Mucosa of stomach (tissue), 1 donor: ENCODE measurements at regions not wholly inside any gene's neighbourhood (a gene's known extent, or its start where the extent isn't known, plus 50 kb on each side); places are given as distances from the start of the nearest gene placed in this dataset.

Experiments
- H3K27me3 ChIP-seq: one replicate; pipeline ENCODE4 v1.7.0; 2013; ENCODE audit warnings: mild to moderate bottlenecking, low read length; ENCODE audit not compliant: control insufficient read depth, insufficient read depth
- H3K36me3 ChIP-seq: one replicate; pipeline ENCODE4 v1.7.0; 2013; ENCODE audit warnings: low read length; ENCODE audit not compliant: control insufficient read depth, insufficient read depth
- H3K4me1 ChIP-seq: one replicate; pipeline ENCODE4 v1.7.0; 2013; ENCODE audit warnings: mild to moderate bottlenecking, low read length; ENCODE audit not compliant: control insufficient read depth, insufficient read depth
- H3K4me3 ChIP-seq: one replicate; pipeline ENCODE4 v1.7.0; 2013; ENCODE audit warnings: low read length
- H3K9ac ChIP-seq: one replicate; pipeline ENCODE4 v1.7.0; 2013; ENCODE audit warnings: mild to moderate bottlenecking, low read length, moderate library complexity
- H3K9me3 ChIP-seq: one replicate; pipeline ENCODE4 v1.7.0; 2013; ENCODE audit warnings: mild to moderate bottlenecking, low read length, moderate library complexity; ENCODE audit not compliant: control insufficient read depth
- donor health status: Pancreatic carcinoma.

DNA sequence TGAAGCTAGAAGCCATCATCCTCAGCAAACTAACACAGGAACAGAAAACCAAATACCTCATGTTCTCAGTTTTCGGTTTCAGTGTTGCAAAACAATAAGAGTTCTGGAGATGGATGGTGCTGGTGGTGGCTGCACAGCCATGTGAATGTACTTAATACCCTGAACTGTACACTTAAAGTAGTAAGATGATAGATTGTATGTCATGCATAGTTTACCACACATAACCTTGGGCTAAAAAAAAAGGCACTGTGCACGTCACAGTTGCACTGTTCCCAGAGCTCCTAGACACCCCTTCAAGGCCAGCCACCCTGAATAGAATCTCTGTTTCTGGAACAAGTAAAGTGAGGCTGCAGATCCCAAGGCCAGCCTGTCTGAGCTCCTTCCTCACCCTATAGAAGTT is 243.3 kb upstream of the IGF1R start:
- Histone ChIP-seq H3K4me1 (no peaks in the 10 kb centered on the region), H3K27me3 (no peaks in the 10 kb centered on the region), H3K4me3 (no peak overlapping the region), H3K36me3 (no peaks in the 10 kb centered on the region), H3K9me3 (no peaks in the 10 kb centered on the region), H3K9ac (no peak overlapping the region)

DNA sequence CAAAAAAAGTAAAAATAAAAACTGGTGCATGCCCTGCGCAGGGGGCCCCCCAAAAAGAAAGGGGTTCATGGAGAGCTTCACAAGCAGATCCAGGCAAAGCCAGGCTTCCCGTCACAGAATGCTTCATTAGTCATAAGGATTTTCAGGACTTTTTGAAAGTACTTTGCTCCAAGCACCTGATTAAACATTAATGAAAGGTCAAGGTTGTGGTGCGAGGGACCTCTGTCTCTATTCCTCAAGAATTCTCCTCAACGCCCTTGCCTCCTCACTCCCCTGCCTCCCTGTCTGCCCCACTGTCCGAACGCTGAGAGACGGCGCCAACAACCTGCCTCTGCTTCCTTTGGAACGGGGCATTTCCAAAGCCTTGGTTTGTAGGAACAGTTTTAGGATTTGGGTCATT is 240.1 kb upstream of the IGF1R start:
- no peak overlapping the region for H3K4me3 ChIP-seq
- no peaks in the 10 kb centered on the region for H3K27me3 ChIP-seq
- H3K9ac ChIP-seq, result no peak overlapping the region
- no peaks in the 10 kb centered on the region for H3K36me3 ChIP-seq
- H3K4me1 ChIP-seq, result no peaks in the 10 kb centered on the region
- H3K9me3 ChIP-seq, result no peaks in the 10 kb centered on the region

DNA sequence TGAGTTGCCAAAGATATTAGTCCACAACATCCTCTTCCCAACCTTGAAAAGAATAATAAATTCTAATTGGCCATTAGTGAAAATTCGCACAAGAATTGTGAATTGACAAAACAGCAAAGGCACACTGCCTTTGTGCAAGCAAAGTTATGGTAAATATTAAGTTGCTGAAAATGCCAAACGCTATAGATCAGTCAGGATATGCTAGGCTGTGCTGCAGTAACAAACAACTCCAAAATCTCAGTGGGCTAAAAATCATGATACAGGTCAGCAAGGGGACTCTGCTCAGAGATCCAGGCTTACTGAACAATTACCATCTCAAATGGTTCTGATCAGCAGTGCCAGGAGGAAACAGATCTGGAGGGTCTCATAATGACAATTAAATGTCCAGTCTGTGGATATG is 238.0 kb upstream of the IGF1R start:
- Histone ChIP-seq H3K4me3 (no peak overlapping the region), H3K4me1 (no peaks in the 10 kb centered on the region), H3K36me3 (no peaks in the 10 kb centered on the region), H3K27me3 (no peaks in the 10 kb centered on the region), H3K9ac (no peak overlapping the region), H3K9me3 (no peaks in the 10 kb centered on the region)

DNA sequence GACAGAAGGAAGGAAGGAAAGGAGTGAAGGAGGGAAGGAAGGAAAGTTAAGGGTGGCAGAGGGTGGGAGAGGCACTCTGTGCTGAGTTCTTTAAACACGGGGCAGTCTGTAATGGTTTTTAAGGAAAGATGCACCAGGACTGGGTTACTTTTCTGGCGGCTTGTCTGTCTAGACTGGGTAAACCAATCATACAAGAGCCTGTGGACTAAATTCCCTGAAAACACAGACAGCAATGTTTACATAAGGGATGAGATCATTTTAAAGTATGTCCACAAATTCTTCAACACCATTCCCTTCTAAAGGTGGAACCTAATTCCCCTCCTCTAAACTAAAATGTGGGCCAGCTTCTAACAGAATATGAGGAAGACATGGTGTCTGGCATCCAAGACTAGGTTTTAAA is 235.5 kb upstream of the IGF1R start:
- no peak overlapping the region for H3K9ac ChIP-seq
- no peaks in the 10 kb centered on the region for H3K9me3 ChIP-seq
- no peaks in the 10 kb centered on the region for H3K4me1 ChIP-seq
- H3K27me3 ChIP-seq, result no peaks in the 10 kb centered on the region
- no peaks in the 10 kb centered on the region for H3K36me3 ChIP-seq
- no peak overlapping the region for H3K4me3 ChIP-seq

DNA sequence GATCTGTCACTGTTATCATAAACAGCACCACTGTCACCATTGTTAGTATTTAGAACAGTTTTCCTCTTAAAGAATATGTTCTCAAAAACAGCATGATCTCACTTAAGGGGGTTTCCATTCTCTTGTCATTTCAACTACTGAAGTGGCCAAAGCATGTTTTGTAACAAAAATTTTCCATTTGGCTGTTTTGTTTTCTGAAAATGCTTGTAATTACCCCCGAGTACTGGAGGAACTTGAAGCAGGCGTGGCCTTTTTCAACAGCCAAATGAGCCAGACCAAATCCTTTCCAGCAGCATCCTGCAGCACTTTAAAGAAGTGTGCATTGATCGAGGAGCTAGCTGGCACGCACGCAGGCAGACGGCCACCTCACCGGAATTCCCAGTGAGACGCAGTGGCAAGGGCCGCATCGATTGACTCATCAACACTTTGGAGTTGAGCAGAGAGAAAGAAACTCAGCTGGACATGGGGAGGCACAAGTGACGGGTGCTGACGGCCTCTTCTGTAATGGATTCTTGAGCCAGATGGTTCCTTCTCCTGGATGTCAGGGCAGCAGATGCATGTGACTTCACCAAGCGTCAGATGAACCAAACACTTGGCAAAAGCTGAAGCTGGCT is 234.3 kb upstream of the IGF1R start:
- Histone ChIP-seq H3K4me3 (no peak overlapping the region), H3K27me3 (no peaks in the 10 kb centered on the region), H3K4me1 (no peaks in the 10 kb centered on the region), H3K9me3 (no peaks in the 10 kb centered on the region), H3K36me3 (no peaks in the 10 kb centered on the region), H3K9ac (no peak overlapping the region)

DNA sequence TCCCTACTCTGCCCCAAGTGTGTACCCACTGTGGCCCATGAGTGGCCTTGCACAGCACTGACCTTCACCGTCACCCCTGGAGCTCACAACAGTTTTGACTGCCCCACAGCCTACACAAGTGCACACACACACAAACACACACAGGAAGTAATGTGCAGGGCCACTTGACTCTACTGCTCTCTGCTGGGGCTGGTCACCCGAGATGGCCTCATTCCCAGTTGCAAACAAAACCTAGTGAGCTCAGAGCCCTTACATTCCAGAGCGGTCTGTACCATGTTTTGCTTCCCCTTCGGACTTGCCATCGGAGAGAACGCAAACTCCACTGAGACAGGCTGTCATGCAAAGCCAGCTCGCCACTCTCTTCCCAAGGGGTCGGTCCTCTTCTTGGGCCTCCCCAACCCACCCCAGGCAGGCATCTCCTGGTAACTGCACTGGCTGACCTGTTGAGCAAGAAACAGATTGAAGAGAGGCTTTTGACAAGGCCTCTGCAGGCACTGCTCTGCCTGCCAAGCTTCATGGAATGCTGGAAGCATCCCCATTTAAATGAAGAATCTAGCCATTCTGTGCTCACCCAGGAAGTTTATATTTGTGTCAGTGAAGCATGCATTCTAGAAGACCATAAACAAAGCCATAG is 232.0 kb upstream of the IGF1R start:
- Histone ChIP-seq H3K9ac (no peak overlapping the region), H3K9me3 (no peaks in the 10 kb centered on the region), H3K4me1 (peaks cover 5% of the 10 kb centered on the region), H3K36me3 (no peaks in the 10 kb centered on the region), H3K4me3 (no peak overlapping the region), H3K27me3 (peaks cover 15% of the 10 kb centered on the region)

DNA sequence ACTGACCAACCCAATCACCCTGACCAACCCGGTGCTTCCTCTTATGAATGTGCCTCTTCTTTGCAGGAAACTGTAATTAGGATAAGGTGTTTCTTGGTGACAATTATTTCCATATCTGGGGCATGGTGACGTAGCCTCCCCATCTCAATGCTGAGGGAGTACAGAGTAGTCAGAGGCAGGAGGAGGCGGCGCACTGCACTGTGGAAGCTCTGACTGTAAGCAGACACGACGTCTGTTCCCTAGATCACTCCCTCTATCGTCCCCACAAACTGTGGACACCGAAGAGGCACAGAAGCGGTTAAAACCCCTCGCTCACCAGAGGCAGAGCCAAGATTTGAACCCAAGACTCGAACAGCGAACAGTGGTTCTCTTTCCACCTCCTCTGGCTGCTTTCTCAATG is 231.0 kb upstream of the IGF1R start:
- peaks cover 13% of the 10 kb centered on the region for H3K4me1 ChIP-seq
- no peak overlapping the region for H3K9ac ChIP-seq
- no peak overlapping the region for H3K4me3 ChIP-seq
- H3K27me3 ChIP-seq, result peaks cover 25% of the 10 kb centered on the region
- no peaks in the 10 kb centered on the region for H3K36me3 ChIP-seq
- H3K9me3 ChIP-seq, result no peaks in the 10 kb centered on the region

DNA sequence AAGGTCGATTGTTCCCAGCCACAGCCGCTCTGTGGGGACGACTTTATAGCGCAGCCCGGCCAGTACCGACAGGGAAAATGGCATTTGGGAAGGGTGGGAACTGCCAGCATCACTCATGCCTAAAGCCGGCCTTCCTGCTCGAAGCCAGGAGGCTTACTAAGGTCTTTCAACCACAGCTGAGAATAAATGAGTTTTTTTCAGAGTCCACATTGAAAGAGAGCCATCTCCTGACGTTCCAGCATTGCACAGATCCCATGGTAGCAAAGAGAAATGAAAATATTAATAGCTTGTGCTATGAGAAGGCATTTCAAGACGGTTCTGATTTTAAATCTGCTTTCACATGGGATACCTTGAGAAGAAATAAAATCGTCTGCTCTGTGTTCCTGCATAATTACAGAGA is 230.2 kb upstream of the IGF1R start:
- peaks cover 33% of the 10 kb centered on the region for H3K27me3 ChIP-seq
- no peak overlapping the region for H3K9ac ChIP-seq
- no peak overlapping the region for H3K4me3 ChIP-seq
- H3K9me3 ChIP-seq, result no peaks in the 10 kb centered on the region
- H3K4me1 ChIP-seq, result peaks cover 13% of the 10 kb centered on the region
- no peaks in the 10 kb centered on the region for H3K36me3 ChIP-seq

DNA sequence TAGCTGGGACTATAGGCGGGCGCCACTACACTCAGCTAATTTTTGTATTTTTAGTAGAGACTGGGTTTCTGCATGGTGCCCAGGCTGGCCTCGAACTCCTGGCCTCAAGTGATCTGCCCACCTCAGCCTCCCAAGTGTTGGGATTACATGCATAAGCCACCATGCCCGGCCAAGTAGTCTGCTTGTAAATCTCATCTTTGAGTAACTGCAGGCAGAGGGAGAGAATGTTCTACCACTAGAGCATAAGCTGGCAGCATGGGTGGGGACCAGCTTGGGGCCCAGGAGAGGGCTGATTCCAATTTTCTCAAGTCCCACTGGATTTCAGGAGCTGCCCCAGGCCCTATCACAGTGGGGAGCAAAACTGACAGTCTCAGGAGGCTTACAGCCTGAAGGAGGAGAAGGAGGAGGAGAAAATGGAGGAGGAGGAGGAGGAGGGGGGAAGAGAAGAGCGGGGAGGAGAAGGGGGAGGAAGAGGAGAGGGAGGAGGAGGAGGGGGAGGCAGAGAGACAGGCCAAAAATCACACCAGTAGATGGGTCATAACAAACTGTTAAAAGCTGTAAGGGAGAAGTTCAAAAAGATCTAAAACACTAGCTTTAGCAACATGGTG is 229.1 kb upstream of the IGF1R start:
- H3K4me1 ChIP-seq, result peaks cover 13% of the 10 kb centered on the region
- H3K4me3 ChIP-seq, result no peak overlapping the region
- no peaks in the 10 kb centered on the region for H3K9me3 ChIP-seq
- no peaks in the 10 kb centered on the region for H3K36me3 ChIP-seq
- no peak overlapping the region for H3K9ac ChIP-seq
- peaks cover 37% of the 10 kb centered on the region for H3K27me3 ChIP-seq

DNA sequence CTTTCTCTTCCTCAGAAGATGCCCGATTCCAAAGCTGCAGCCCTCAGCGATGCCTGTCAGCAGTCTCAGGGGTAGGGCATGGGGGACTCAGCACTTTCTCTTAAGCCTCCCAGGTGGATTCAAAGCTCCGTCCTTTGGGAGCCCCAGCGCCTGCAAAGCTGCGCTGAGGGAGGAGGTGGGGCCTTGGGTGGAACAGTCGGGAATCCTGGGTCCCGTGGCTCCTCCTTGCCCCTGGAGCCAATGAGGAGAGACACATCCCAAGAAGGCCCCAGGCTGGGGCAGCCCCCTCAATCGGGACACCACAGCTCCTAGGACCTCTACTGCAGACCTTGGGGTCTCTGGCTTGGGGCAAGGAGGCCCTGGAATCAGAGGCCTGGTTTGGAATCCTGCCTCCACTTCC is 227.5 kb upstream of the IGF1R start:
- peaks cover 40% of the 10 kb centered on the region for H3K27me3 ChIP-seq
- H3K9ac ChIP-seq, result no peak overlapping the region
- H3K9me3 ChIP-seq, result no peaks in the 10 kb centered on the region
- no peaks in the 10 kb centered on the region for H3K36me3 ChIP-seq
- no peak overlapping the region for H3K4me3 ChIP-seq
- H3K4me1 ChIP-seq, result peaks cover 13% of the 10 kb centered on the region

DNA sequence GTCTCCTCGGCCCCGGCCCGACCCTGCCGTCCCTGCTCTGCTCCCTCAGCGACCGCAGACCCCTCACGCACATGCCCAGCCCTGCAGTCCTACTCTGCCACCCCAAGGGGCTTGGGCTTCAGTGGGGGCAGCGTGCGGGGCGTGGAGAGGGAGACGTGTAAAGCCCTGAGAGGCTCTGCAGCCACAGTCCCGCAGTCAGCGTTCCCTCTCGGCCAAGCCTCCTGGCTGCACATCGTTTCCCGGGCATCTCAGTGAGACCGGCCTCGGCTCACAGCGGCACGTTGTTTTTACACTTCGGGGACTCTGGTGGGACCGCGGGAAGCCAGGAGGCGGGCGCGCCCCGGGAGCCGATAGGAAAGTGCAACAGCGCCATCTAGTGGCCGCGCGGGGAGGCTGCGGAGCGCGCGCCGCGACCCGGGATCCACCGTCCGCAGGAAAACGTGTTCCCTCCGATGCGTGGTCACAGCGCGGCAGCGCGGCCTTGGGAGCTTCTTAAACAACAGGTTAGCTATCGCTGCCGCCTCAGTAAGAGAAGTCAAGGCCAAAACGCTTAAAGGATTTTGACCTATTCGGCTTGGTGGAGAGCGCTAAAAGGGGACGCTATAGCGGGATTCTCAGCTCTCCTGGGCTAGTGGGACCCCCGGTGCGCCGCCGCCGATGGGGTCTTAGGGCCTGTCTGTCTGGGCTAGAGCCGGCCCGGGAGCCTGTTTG is 226.8 kb upstream of the IGF1R start:
- Histone ChIP-seq H3K4me1 (peaks cover 13% of the 10 kb centered on the region), H3K27me3 (peaks cover 41% of the 10 kb centered on the region), H3K4me3 (no peak overlapping the region), H3K9me3 (no peaks in the 10 kb centered on the region), H3K9ac (no peak overlapping the region), H3K36me3 (no peaks in the 10 kb centered on the region)

DNA sequence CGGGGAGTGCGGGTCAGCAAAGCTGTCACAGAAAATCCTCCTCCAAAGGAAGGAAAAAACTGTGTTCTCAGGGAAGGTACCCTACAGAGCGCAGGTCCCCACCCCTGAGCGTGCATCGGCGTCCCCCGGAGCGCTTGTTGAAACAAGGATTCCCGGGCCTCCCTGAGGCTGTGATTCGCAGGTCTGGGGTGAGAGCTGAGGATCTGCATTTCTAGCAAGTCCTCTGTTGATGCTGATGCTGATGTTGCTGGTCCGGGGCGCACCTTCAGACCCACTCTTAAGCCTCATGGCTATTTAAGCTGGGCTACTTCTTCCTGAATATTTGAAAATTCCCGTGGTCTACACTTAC is 226.2 kb upstream of the IGF1R start:
- H3K4me1 ChIP-seq, result peaks cover 13% of the 10 kb centered on the region
- no peaks in the 10 kb centered on the region for H3K36me3 ChIP-seq
- H3K27me3 ChIP-seq, result peaks cover 46% of the 10 kb centered on the region
- no peak overlapping the region for H3K9ac ChIP-seq
- H3K9me3 ChIP-seq, result no peaks in the 10 kb centered on the region
- H3K4me3 ChIP-seq, result no peak overlapping the region
